H1 (cell line): ENCODE measurements at regions not wholly inside any gene's neighbourhood (a gene's known extent, or its start where the extent isn't known, plus 50 kb on each side); places are given as distances from the start of the nearest gene placed in this dataset.

Experiments
- GTF2F1 ChIP-seq: IDR thresholded peaks from 2 replicates; pipeline ENCODE4 v1.6.1; 2012; ENCODE audit warnings: low read depth, low read length, improper control_type of control experiment, borderline replicate concordance
- HDAC6 ChIP-seq: IDR thresholded peaks from one replicate; pipeline ENCODE4 v1.7.1; 2012; ENCODE audit warnings: low read depth, mild to moderate bottlenecking, inconsistent platforms, low read length, moderate library complexity
- KDM1A ChIP-seq: fragments of 200-600, 300-600 bp; sonication (generic); IDR thresholded peaks from 2 replicates; pipeline ENCODE4 v1.7.1; 2016; ENCODE audit warnings: mild to moderate bottlenecking, low read length, borderline replicate concordance
- POLR2AphosphoS5 ChIP-seq: IDR thresholded peaks from 2 replicates; pipeline ENCODE4 v1.6.1; 2011; ENCODE audit warnings: low read depth, low read length
- SAP30 ChIP-seq: fragments of 300-600 bp; sonication (generic); IDR thresholded peaks from 2 replicates; pipeline ENCODE4 v1.7.1; 2012; ENCODE audit warnings: low read length, moderate library complexity, mild to moderate bottlenecking, inconsistent platforms; ENCODE audit not compliant: insufficient read depth, insufficient replicate concordance
- SIRT6 ChIP-seq: IDR thresholded peaks from one replicate; pipeline ENCODE4 v1.7.1; 2012; ENCODE audit warnings: low read length, inconsistent platforms
- TF ChIP-seq, protein P1 (sequence below), 3 experiments: IDR thresholded peaks; 1 replicate in 2 of 3; 2 replicates in 1 of 3; pipeline versions ENCODE4 v1.5.1 to v1.6.1; 2011; ENCODE audit warnings: low read length in 3 of 3, mild to moderate bottlenecking in 3 of 3, inconsistent platforms in 2 of 3, low read depth in 1 of 3, moderate library complexity in 1 of 3; ENCODE audit not compliant: insufficient read depth in 1 of 3; ENCODE audit errors: control extremely low read depth in 1 of 3
- TF ChIP-seq, protein P2 (sequence below): IDR thresholded peaks from 2 replicates; pipeline ENCODE4 v1.6.1; 2012; ENCODE audit warnings: inconsistent platforms

DNA sequence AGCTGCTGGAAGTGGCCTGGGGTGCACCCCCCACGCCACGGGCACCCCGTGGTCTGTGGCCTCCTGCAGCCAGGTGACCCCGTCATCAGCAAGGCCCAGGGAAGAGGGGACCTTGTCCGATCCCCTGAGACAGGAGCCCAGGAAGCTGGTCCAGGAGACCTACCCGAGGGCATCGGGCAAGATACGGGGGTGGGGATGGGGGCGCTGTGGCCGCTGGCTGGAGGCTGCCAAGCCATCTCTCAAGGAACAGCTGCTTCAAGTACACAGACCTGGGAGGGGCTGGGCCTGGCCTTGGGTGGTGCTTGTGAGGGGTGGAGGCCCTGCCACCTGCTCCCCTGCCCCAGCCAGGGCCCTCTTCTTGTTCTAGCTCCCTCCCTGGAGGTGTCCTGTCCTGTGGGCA lies 1272.1 kb downstream of the BRD1 start (continued):
- TF ChIP-seq, protein P1, sequence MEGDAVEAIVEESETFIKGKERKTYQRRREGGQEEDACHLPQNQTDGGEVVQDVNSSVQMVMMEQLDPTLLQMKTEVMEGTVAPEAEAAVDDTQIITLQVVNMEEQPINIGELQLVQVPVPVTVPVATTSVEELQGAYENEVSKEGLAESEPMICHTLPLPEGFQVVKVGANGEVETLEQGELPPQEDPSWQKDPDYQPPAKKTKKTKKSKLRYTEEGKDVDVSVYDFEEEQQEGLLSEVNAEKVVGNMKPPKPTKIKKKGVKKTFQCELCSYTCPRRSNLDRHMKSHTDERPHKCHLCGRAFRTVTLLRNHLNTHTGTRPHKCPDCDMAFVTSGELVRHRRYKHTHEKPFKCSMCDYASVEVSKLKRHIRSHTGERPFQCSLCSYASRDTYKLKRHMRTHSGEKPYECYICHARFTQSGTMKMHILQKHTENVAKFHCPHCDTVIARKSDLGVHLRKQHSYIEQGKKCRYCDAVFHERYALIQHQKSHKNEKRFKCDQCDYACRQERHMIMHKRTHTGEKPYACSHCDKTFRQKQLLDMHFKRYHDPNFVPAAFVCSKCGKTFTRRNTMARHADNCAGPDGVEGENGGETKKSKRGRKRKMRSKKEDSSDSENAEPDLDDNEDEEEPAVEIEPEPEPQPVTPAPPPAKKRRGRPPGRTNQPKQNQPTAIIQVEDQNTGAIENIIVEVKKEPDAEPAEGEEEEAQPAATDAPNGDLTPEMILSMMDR (IDR thresholded peaks at IDR 0.05; ENCODE audit: control extremely low read depth in 1 of 3, insufficient read depth in 1 of 3, low read depth in 1 of 3, low read length in 3 of 3), result no peak
- no peak for TF ChIP-seq SAP30
- TF ChIP-seq POLR2AphosphoS5, result no peak
- no peak for TF ChIP-seq KDM1A
- no peak for TF ChIP-seq SIRT6
- TF ChIP-seq GTF2F1, result no peak
- TF ChIP-seq, protein P2, sequence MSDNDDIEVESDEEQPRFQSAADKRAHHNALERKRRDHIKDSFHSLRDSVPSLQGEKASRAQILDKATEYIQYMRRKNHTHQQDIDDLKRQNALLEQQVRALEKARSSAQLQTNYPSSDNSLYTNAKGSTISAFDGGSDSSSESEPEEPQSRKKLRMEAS, result no peak
- no peak for TF ChIP-seq HDAC6
